Gastroesophageal sphincter (tissue), 3 donors: ENCODE measurements at regions not wholly inside any gene's neighbourhood (a gene's known extent, or its start where the extent isn't known, plus 50 kb on each side); places are given as distances from the start of the nearest gene placed in this dataset.

Experiments used
- EP300 ChIP-seq: sonication (generic); formaldehyde crosslinking; IDR thresholded peaks from one replicate; pipeline ENCODE4 v1.6.1; 2017; ENCODE audit warnings: antibody characterized with exemption, mild to moderate bottlenecking
- TF ChIP-seq, protein P1 (sequence below), 4 experiments: fragments of 200-600 bp in 2 of 4; fragments of 450-650 bp in 2 of 4; sonication (generic) in 1 of 4; IDR thresholded peaks; one replicate each; pipeline ENCODE4 v1.5.1; 2017 to 2019; ENCODE audit warnings: antibody characterized with exemption in 4 of 4, mild to moderate bottlenecking in 2 of 4, moderate library complexity in 2 of 4

DNA sequence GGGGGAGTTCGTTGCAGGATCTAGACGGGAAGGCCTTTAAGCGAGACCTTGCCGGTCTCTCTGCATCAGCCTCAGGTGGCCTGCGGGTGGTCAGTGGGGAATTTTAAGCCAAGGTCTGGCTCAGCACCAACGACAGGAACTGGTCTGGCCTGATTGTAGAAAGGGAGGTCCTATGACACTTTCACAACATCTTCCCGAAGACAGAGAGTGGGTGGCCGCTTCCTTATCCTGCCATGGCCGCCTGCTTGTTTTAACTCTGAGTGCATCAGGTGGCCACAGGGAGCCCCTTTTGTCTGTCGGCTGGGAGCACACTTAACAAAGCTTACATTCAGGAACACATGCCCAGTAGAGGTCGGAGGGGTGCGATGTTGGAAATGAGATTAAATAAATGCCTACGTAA is 363.7 kb upstream of the MYT1L start:
- TF ChIP-seq, protein P1, sequence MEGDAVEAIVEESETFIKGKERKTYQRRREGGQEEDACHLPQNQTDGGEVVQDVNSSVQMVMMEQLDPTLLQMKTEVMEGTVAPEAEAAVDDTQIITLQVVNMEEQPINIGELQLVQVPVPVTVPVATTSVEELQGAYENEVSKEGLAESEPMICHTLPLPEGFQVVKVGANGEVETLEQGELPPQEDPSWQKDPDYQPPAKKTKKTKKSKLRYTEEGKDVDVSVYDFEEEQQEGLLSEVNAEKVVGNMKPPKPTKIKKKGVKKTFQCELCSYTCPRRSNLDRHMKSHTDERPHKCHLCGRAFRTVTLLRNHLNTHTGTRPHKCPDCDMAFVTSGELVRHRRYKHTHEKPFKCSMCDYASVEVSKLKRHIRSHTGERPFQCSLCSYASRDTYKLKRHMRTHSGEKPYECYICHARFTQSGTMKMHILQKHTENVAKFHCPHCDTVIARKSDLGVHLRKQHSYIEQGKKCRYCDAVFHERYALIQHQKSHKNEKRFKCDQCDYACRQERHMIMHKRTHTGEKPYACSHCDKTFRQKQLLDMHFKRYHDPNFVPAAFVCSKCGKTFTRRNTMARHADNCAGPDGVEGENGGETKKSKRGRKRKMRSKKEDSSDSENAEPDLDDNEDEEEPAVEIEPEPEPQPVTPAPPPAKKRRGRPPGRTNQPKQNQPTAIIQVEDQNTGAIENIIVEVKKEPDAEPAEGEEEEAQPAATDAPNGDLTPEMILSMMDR (IDR thresholded peaks at IDR 0.05), result no peak
- no peak for TF ChIP-seq EP300
